HL-60 (cell line): ENCODE measurements at regions not wholly inside any gene's neighbourhood (a gene's known extent, or its start where the extent isn't known, plus 50 kb on each side); places are given as distances from the start of the nearest gene placed in this dataset.

Experiments used
- CTCF ChIP-seq: IDR thresholded peaks from one replicate; pipeline ENCODE4 v1.5.1; 2011; ENCODE audit warnings: low read length, control low read depth, inconsistent platforms; ENCODE audit not compliant: insufficient read depth
- POLR2AphosphoS5 ChIP-seq: IDR thresholded peaks from 2 replicates; pipeline ENCODE4 v1.6.1; 2012; ENCODE audit warnings: low read depth
- REST ChIP-seq: IDR thresholded peaks from 2 replicates; pipeline ENCODE4 v1.6.1; 2012; ENCODE audit warnings: low read depth; ENCODE audit not compliant: insufficient replicate concordance
- SPI1 ChIP-seq: IDR thresholded peaks from 2 replicates; pipeline ENCODE4 v1.6.1; 2012; ENCODE audit warnings: low read depth, mild to moderate bottlenecking, borderline replicate concordance

- TF ChIP-seq CTCF, result no peak
- TF ChIP-seq POLR2AphosphoS5, result no peak
- no peak for TF ChIP-seq SPI1
- TF ChIP-seq REST, result no peak
Measured at GRCh38 chrX:96246436-96246835, 438.2 kb upstream of the DIAPH2 start.
